ENCODE measurements at regions not wholly inside any gene's neighbourhood (a gene's known extent, or its start where the extent isn't known, plus 50 kb on each side); places are given as distances from the start of the nearest gene placed in this dataset.

- Histone ChIP-seq H4K20me1 (ENCODE audit: control insufficient read depth, insufficient read depth, insufficient read length) (no peaks in the 10 kb centered on the region), H3K79me1 (ENCODE audit: insufficient read depth, low read depth, low read length, poor library complexity, severe bottlenecking) (no peaks in the 10 kb centered on the region), H4K5ac (ENCODE audit: insufficient read length, low read depth, low read length) (no peak overlapping the region), H3K27ac (ENCODE audit: insufficient read length, low read depth, low read length) (no peak overlapping the region), H3K23ac (ENCODE audit: insufficient read length, low read depth, low read length) (no peak overlapping the region), H2BK15ac (ENCODE audit: low read depth, low read length) (no peak overlapping the region), H3K4ac (ENCODE audit: low read depth, low read length) (no peak overlapping the region), H3K23me2 (ENCODE audit: insufficient read length, low read depth, low read length, poor library complexity, severe bottlenecking) (no peaks in the 10 kb centered on the region), H3K18ac (ENCODE audit: insufficient read length, low read depth, low read length) (no peak overlapping the region), H3T11ph (ENCODE audit: low read length) (no peak overlapping the region), H3K9ac (ENCODE audit: extremely low read depth, insufficient read length, low read length) (no peak overlapping the region), H3K14ac (ENCODE audit: insufficient read depth, low read length) (no peak overlapping the region), H2BK120ac (ENCODE audit: low read depth, low read length, poor library complexity, severe bottlenecking) (no peak overlapping the region), H2AFZ (ENCODE audit: low read length) (no peak overlapping the region), H4K91ac (ENCODE audit: insufficient read length, low read depth, low read length) (no peak overlapping the region), H2BK5ac (ENCODE audit: insufficient read length, low read length) (no peak overlapping the region), H2BK20ac (ENCODE audit: low read depth, low read length, poor library complexity, severe bottlenecking) (no peak overlapping the region), H3K27me3 (ENCODE audit: insufficient read depth, low read length) (no peaks in the 10 kb centered on the region), H2BK12ac (ENCODE audit: insufficient read length, low read depth, low read length) (no peak overlapping the region), H4K8ac (replicated peaks; ENCODE audit: insufficient read length, low read depth, low read length) (no peak overlapping the region), H3K9me3 (ENCODE audit: control insufficient read depth, low read depth, low read length) (no peaks in the 10 kb centered on the region), H3K4me2 (ENCODE audit: insufficient read depth, insufficient read length, low read length) (no peak overlapping the region), H3K4me1 (ENCODE audit: insufficient read depth, low read length) (no peaks in the 10 kb centered on the region), H2AK5ac (ENCODE audit: insufficient read length, low read length) (no peak overlapping the region), H3K56ac (ENCODE audit: insufficient read length, low read depth, low read length) (no peak overlapping the region), H3K79me2 (ENCODE audit: insufficient read depth, low read length) (0 out of 2 replicates have a peak, but pooled peaks cover 2% of the 10 kb centered on the region)
- H3K4me3 Mint-ChIP-seq, result no peak overlapping the region
- WGBS (ENCODE audit: extremely low coverage, insufficient read length, low lambda C conversion rate), result no CpG with 5 or more reads among the region's 4 CpGs
- H3K27ac Mint-ChIP-seq, result no peak overlapping the region
- H3K9me3 Mint-ChIP-seq, result peaks cover 0 to 7% of the 10 kb centered on the region in 2 experiments; a peak in 2 of 5 replicates
- DNase-seq, result no peak
- no peak for TF ChIP-seq CTCF (conservative IDR thresholded peaks at IDR 0.05)
- peaks cover 6 to 7% of the 10 kb centered on the region in 2 experiments; a peak in 3 of 4 replicates for H3K4me1 Mint-ChIP-seq
- no peaks in the 10 kb centered on the region for H3K36me3 Mint-ChIP-seq (ENCODE audit: insufficient read depth in 1 of 3, low read depth in 3 of 3)
- H3K27me3 Mint-ChIP-seq (ENCODE audit: low read depth), result peaks cover 5% of the 10 kb centered on the region
Measured at GRCh38 chr1:34408011-34408410, 231.3 kb downstream of the C1orf94 start.

Data from H9 (cell line).